Activated naive CD8-positive, alpha-beta T cell treated with anti-CD3 and anti-CD28 coated beads, Interleukin-2, amount 10 ng/mL, durations not matched to agents 7 days and 5 days (primary cell): ENCODE measurements at regions not wholly inside any gene's neighbourhood (a gene's known extent, or its start where the extent isn't known, plus 50 kb on each side); places are given as distances from the start of the nearest gene placed in this dataset.
"Not testable (repeated sequence)": the region's sequence is repeated elsewhere in the genome, so short reads cannot be mapped to it uniquely, and the experiment has no call there.

ENCODE experiments used
- ATAC-seq: fragments of 150-1000 bp; cut with Tn5 transposase; one replicate; pipeline ENCODE4 v1.10.0; 2021; ENCODE audit warnings: low read depth, moderate library complexity
- POLR2A ChIA-PET: fragments of 350-600 bp; sonication (Branson Sonifier 250); formaldehyde crosslinking; loops from one replicate; lab custom pipeline; 2021; ENCODE audit warnings: antibody characterized with exemption; lab: Charles Lee
- DNase-seq: peaks from one replicate; pipeline ENCODE4 v3.0.0; 2021
- H3K27ac Mint-ChIP-seq: one replicate; pipeline ENCODE4 v1.8.0; 2022; ENCODE audit warnings: mild to moderate bottlenecking, mixed read lengths
- H3K27me3 Mint-ChIP-seq: one replicate; pipeline ENCODE4 v1.8.0; 2022; ENCODE audit warnings: mild to moderate bottlenecking, moderate library complexity, mixed read lengths
- H3K36me3 Mint-ChIP-seq: one replicate; pipeline ENCODE4 v1.8.0; 2021; ENCODE audit warnings: mild to moderate bottlenecking, mixed read lengths
- H3K4me1 Mint-ChIP-seq: one replicate; pipeline ENCODE4 v1.8.0; 2021; ENCODE audit warnings: mixed read lengths
- H3K4me3 Mint-ChIP-seq: one replicate; pipeline ENCODE4 v1.8.0; 2022; ENCODE audit warnings: mild to moderate bottlenecking, moderate library complexity, mixed read lengths
- H3K9me3 Mint-ChIP-seq: one replicate; pipeline ENCODE4 v1.8.0; 2021; ENCODE audit warnings: mixed read lengths

DNA sequence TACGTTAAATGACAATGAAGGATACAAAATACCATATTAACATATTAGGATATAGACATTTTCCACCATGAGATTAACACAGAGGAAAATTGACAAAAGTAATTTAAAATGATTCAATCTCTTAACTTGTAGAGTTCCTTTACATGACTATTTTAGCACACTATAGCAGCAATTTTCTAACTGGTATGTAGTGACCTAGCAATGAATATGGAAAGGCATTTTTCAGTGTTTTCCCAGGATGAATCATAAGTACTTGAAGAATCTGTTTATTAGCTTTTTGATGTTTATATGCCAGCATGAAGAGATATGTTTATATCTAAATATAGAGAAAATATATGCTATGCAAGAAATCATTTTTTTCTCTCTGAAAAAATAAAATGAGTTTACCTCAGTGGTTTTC lies 782.5 kb upstream of the CDH10 start:
- no peaks in the 10 kb centered on the region for H3K4me1 Mint-ChIP-seq
- no peak for ATAC-seq

GRCh38 chr5:25423271-25423670 lies 778.5 kb upstream of the CDH10 start:
- no peak for ATAC-seq
- Mint-ChIP-seq H3K27me3 (no peaks in the 10 kb centered on the region), H3K27ac (no peak overlapping the region), H3K4me1 (no peaks in the 10 kb centered on the region), H3K36me3 (no peaks in the 10 kb centered on the region), H3K9me3 (peaks cover 4% of the 10 kb centered on the region), H3K4me3 (no peak overlapping the region)
- POLR2A ChIA-PET = no interaction called here
- DNase-seq = no peak

More for the DNA sequence above, 782.5 kb upstream of the CDH10 start:
- Mint-ChIP-seq H3K27ac (no peak overlapping the region), H3K36me3 (no peaks in the 10 kb centered on the region), H3K4me3 (no peak overlapping the region), H3K9me3 (peaks cover 4% of the 10 kb centered on the region), H3K27me3 (no peaks in the 10 kb centered on the region)
- no peak for DNase-seq
- POLR2A ChIA-PET = no interaction called here

DNA sequence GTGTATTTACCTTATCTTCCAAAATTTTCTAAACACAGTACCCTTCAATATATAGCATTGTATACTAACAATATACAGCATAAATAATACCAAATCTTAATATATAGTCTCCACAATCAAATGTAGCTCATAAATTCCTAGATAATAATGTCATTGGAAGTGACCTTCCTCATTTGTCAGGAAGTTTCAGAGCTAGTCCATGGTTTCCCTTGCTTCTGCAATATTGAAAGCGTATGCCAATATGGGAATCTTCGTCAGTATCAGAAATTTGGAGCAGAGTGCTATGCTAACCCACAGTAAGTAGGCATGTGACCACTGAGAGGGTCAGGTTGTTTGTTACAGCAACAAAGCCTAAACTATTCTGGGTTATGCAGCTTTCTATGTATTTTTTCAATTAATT lies 774.9 kb upstream of the CDH10 start:
- H3K4me3 Mint-ChIP-seq = no peak overlapping the region
- no peak for ATAC-seq
- no peak overlapping the region for H3K27ac Mint-ChIP-seq

DNA sequence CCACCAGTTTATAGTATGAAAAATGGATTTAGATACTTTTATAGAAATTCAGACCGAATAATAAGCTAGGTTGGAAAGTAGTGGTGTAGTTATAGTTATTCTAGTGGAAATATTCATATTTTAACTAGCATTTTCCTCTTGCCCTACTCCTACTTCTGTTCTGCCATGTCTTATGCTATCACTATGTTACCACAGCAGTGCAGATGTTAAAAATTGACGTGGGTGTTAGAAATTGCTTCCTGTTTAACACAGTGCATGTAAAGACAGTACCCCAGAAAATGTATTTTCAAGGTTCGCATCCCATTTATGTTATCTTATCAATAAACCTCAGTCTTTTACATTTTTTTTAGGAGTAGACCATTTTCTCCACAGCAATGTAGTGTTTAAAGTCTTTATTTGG lies 774.2 kb upstream of the CDH10 start:
- Mint-ChIP-seq H3K4me1 (no peaks in the 10 kb centered on the region), H3K9me3 (peaks cover 2% of the 10 kb centered on the region), H3K27me3 (no peaks in the 10 kb centered on the region), H3K36me3 (no peaks in the 10 kb centered on the region), H3K27ac (no peak overlapping the region), H3K4me3 (no peak overlapping the region)
- POLR2A ChIA-PET = no interaction called here
- ATAC-seq (no peak), DNase-seq (no peak)

More for the DNA sequence above, 774.9 kb upstream of the CDH10 start:
- DNase-seq = no peak
- POLR2A ChIA-PET = no interaction called here
- no peaks in the 10 kb centered on the region for H3K36me3 Mint-ChIP-seq
- H3K27me3 Mint-ChIP-seq = no peaks in the 10 kb centered on the region
- peaks cover 2% of the 10 kb centered on the region for H3K9me3 Mint-ChIP-seq
- no peaks in the 10 kb centered on the region for H3K4me1 Mint-ChIP-seq

GRCh38 chr5:25418319-25418859 lies 773.6 kb upstream of the CDH10 start:
- H3K27ac Mint-ChIP-seq = no peak overlapping the region
- no peaks in the 10 kb centered on the region for H3K27me3 Mint-ChIP-seq
- no peaks in the 10 kb centered on the region for H3K4me1 Mint-ChIP-seq
- DNase-seq (no peak), ATAC-seq (no peak)
- no peaks in the 10 kb centered on the region for H3K36me3 Mint-ChIP-seq
- POLR2A ChIA-PET = no interaction called here
- H3K4me3 Mint-ChIP-seq = no peak overlapping the region
- peaks cover 2% of the 10 kb centered on the region for H3K9me3 Mint-ChIP-seq

DNA sequence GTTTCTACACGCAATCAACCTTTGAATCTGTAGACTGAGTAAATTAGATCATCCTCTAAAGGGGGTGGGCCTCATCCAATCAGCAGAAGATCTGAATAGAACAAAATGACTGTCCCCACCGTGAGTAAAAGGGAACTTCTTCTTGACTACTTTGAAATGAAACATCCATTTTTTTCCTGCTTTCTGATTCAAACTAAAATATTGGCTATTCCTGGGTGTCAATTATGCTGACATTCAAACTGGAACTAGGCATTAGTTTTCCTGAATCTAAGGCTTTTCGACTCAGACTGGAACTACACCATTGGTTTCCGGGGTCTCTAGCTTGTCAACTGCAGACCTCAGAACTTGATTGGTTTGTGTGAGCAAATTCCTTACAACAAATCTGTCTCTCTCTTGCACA lies 772.2 kb upstream of the CDH10 start:
- DNase-seq (no peak), ATAC-seq (no peak)
- Mint-ChIP-seq H3K36me3 (no peaks in the 10 kb centered on the region), H3K27ac (no peak overlapping the region), H3K27me3 (no peaks in the 10 kb centered on the region), H3K9me3 (peaks cover 5% of the 10 kb centered on the region), H3K4me1 (no peaks in the 10 kb centered on the region), H3K4me3 (no peak overlapping the region)
- POLR2A ChIA-PET = no interaction called here

DNA sequence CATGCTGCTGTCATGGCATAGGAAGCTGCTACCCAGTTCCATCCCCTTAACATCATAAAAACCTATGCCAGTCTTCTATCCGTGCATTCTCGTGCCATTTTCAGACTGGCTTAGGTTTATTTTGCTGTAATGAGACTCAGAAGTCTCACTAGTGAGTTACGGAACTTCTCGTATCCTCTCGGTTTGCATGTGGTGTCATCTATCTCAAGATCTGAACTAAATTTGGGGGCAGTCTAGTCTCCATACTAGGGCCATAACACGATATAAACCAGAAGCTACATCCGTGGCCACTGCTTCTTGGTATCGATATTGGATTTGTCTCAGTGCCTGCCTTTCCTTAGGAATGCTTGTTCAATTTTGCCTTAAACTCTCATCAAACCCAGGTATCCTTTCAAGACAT lies 771.2 kb upstream of the CDH10 start:
- ATAC-seq (no peak), DNase-seq (no peak)
- Mint-ChIP-seq H3K36me3 (no peaks in the 10 kb centered on the region), H3K4me3 (no peak overlapping the region), H3K9me3 (peaks cover 10% of the 10 kb centered on the region), H3K27ac (no peak overlapping the region), H3K27me3 (no peaks in the 10 kb centered on the region), H3K4me1 (no peaks in the 10 kb centered on the region)
- POLR2A ChIA-PET = no interaction called here

GRCh38 chr5:25414742-25415141 lies 770.0 kb upstream of the CDH10 start:
- no peak overlapping the region for H3K4me3 Mint-ChIP-seq
- no peak overlapping the region for H3K27ac Mint-ChIP-seq
- DNase-seq (no peak), ATAC-seq (no peak)
- no peaks in the 10 kb centered on the region for H3K36me3 Mint-ChIP-seq
- POLR2A ChIA-PET = no interaction called here
- peaks cover 10% of the 10 kb centered on the region for H3K9me3 Mint-ChIP-seq
- no peaks in the 10 kb centered on the region for H3K27me3 Mint-ChIP-seq
- no peaks in the 10 kb centered on the region for H3K4me1 Mint-ChIP-seq

DNA sequence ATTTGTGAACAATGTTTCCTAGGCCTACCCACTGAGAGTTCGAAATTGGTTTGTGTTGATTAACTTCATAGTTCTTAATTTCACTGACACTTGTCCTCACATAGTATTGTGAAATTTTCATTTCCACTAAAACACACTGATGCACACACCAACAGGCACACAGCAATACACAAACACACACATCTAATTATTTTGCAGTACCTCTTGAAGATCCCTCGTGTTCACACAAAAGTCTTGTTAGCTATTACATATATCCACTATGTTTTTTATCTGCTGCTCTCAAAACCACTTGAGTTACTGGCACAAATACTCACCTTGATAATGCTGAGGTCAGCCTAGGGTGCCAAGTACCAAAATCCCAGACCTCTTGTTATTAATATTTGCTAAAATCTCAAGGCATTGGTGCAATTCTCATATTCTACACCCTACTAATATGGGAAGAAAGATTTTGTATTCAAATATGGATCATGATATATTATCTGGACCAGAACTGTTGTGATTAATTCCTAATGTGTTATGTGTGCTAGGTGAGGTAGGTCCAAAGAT lies 767.4 kb upstream of the CDH10 start:
- POLR2A ChIA-PET = no interaction called here

GRCh38 chr5:25407365-25407764 lies 762.6 kb upstream of the CDH10 start:
- H3K27ac Mint-ChIP-seq, ATAC-seq, H3K4me3 Mint-ChIP-seq, POLR2A ChIA-PET, H3K4me1 Mint-ChIP-seq, DNase-seq, H3K27me3 Mint-ChIP-seq, H3K36me3 Mint-ChIP-seq: not testable (repeated sequence)
- peaks cover 19% of the 10 kb centered on the region for H3K9me3 Mint-ChIP-seq

More for the DNA sequence above, 767.4 kb upstream of the CDH10 start:
- no peak overlapping the region for H3K27ac Mint-ChIP-seq
- H3K4me3 Mint-ChIP-seq = no peak overlapping the region
- no peak for ATAC-seq
- no peaks in the 10 kb centered on the region for H3K4me1 Mint-ChIP-seq
- no peaks in the 10 kb centered on the region for H3K36me3 Mint-ChIP-seq
- no peaks in the 10 kb centered on the region for H3K27me3 Mint-ChIP-seq
- peaks cover 18% of the 10 kb centered on the region for H3K9me3 Mint-ChIP-seq
- DNase-seq = no peak

DNA sequence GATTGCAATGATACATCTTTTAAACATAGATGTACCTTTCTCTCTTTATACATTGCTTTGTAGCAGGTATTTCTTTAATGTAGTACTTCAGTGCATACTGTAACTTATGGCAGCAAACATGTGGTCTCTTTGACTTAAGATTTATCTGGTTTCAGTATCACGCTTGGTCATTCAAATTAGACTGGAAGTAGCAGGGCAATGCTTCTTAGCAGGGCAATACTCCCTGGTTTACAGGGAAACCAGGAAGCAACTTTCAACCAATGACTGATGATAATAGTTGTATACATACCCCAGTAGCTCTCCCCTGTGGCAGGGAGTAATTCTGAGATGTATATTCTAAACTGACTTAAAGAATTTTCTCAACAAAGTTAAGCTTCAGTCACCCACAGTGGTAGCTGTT lies 761.1 kb upstream of the CDH10 start:
- Mint-ChIP-seq H3K4me3 (no peak overlapping the region), H3K9me3 (peaks cover 14% of the 10 kb centered on the region), H3K4me1 (no peaks in the 10 kb centered on the region), H3K27ac (no peak overlapping the region), H3K27me3 (no peaks in the 10 kb centered on the region), H3K36me3 (no peaks in the 10 kb centered on the region)
- DNase-seq = no peak
- POLR2A ChIA-PET = no interaction called here
- no peak for ATAC-seq

- H3K27ac Mint-ChIP-seq = no peak overlapping the region
- H3K4me3 Mint-ChIP-seq = no peak overlapping the region
- DNase-seq (no peak), ATAC-seq (no peak)
- no peaks in the 10 kb centered on the region for H3K4me1 Mint-ChIP-seq
- no peaks in the 10 kb centered on the region for H3K36me3 Mint-ChIP-seq
- POLR2A ChIA-PET = no interaction called here
- no peaks in the 10 kb centered on the region for H3K27me3 Mint-ChIP-seq
- peaks cover 12% of the 10 kb centered on the region for H3K9me3 Mint-ChIP-seq
Observed at GRCh38 chr5:25399878-25400480, 755.2 kb upstream of the CDH10 start.

DNA sequence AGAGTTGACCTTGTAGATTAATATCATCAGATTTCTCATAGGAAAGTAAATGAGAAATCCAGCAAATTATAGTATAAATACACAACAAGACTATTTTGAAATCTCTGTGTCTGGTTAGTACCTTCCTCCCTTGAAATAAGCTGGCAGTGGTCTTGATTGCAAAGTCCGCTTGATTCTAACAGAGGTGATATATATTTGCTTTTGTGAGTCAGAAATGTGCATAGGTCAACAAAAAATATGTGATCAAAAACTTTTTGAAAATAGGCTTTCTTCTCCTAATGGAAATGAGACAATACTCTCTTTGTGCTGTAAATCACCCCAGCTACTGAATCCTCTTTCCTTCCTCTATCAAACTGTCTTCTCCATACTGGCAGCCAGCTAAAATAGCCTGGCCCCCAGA lies 749.2 kb upstream of the CDH10 start:
- no peak overlapping the region for H3K4me3 Mint-ChIP-seq
- H3K27ac Mint-ChIP-seq = no peak overlapping the region
- peaks cover 9% of the 10 kb centered on the region for H3K9me3 Mint-ChIP-seq
- no peaks in the 10 kb centered on the region for H3K36me3 Mint-ChIP-seq
- H3K4me1 Mint-ChIP-seq = no peaks in the 10 kb centered on the region
- DNase-seq (no peak), ATAC-seq (no peak)
- POLR2A ChIA-PET = no interaction called here
- no peaks in the 10 kb centered on the region for H3K27me3 Mint-ChIP-seq

GRCh38 chr5:25393256-25393655 lies 748.5 kb upstream of the CDH10 start:
- POLR2A ChIA-PET = no interaction called here
- no peak for ATAC-seq
- DNase-seq = no peak
- H3K36me3 Mint-ChIP-seq = no peaks in the 10 kb centered on the region
- no peaks in the 10 kb centered on the region for H3K4me1 Mint-ChIP-seq
- H3K4me3 Mint-ChIP-seq = no peak overlapping the region
- H3K27ac Mint-ChIP-seq = no peak overlapping the region
- no peaks in the 10 kb centered on the region for H3K27me3 Mint-ChIP-seq
- H3K9me3 Mint-ChIP-seq = peaks cover 9% of the 10 kb centered on the region
